ENCODE measurements at regions not wholly inside any gene's neighbourhood (a gene's known extent, or its start where the extent isn't known, plus 50 kb on each side); places are given as distances from the start of the nearest gene placed in this dataset.

DNA sequence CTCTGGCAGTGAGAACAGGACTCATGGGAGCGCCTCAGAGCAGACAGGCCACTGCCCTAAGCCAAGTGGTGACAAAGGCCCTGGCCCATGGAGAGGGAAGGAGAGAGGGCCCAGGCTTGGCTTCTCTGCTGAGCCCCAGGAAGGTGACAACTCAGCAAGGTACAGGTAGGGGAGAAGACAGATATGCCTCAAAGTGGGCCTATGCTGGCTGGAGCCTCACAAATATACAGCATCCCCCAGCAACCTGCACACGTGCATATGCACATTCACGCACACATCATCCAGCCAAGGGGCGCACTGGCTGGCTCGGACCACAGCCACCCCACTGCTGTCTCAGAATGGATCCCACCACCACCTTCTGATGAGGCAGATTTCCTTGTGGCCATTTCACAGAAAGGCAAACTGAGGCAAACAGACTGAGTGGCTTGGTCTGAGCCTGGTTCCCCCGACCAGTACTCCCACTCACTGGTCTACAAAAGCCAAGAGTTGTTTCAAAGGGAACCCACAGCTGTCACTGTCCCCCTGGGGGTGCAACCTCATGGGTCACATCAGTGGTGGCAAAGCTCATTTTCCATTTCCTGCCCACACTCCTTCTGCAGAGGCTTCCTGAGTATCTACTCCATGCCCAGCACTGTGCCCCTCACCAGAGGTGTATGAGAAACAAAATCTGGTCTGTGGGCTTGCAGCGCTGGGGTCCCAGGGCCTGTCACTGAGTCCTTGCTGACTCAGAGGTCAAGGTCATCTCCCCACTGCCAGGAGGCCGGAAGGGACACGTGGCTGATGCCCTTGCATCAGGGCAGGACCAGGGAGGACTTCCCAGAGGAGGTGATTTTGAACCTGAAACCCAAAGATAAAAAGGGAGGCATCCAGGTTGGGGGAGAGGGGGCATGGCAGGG, 67.3 kb upstream of the PRR5 start:
- TF ChIP-seq, protein P1, sequence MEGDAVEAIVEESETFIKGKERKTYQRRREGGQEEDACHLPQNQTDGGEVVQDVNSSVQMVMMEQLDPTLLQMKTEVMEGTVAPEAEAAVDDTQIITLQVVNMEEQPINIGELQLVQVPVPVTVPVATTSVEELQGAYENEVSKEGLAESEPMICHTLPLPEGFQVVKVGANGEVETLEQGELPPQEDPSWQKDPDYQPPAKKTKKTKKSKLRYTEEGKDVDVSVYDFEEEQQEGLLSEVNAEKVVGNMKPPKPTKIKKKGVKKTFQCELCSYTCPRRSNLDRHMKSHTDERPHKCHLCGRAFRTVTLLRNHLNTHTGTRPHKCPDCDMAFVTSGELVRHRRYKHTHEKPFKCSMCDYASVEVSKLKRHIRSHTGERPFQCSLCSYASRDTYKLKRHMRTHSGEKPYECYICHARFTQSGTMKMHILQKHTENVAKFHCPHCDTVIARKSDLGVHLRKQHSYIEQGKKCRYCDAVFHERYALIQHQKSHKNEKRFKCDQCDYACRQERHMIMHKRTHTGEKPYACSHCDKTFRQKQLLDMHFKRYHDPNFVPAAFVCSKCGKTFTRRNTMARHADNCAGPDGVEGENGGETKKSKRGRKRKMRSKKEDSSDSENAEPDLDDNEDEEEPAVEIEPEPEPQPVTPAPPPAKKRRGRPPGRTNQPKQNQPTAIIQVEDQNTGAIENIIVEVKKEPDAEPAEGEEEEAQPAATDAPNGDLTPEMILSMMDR (IDR thresholded peaks at IDR 0.05) = no peak
- TF ChIP-seq POLR2A (IDR thresholded peaks at IDR 0.05) = no peak
